Uterus (tissue), 2 donors: ENCODE measurements at regions not wholly inside any gene's neighbourhood (a gene's known extent, or its start where the extent isn't known, plus 50 kb on each side); places are given as distances from the start of the nearest gene placed in this dataset.

ENCODE experiments used
- CTCF ChIP-seq, 4 experiments: fragments of 200-600 bp in 2 of 4; fragments of 450-650 bp in 2 of 4; sonication (generic) in 2 of 4; IDR thresholded peaks; one replicate each; pipeline ENCODE4 v1.5.1; 2016 to 2019; ENCODE audit warnings: antibody characterized with exemption in 4 of 4, mild to moderate bottlenecking in 2 of 4, moderate library complexity in 1 of 4
- POLR2A ChIP-seq, 2 donors: fragments of 450-650 bp; IDR thresholded peaks; one replicate each; pipeline ENCODE4 v1.6.1; 2016; ENCODE audit warnings: antibody characterized with exemption in 2 of 2, mild to moderate bottlenecking in 1 of 2, moderate library complexity in 1 of 2

GRCh38 chr5:162762119-162762518, 675.3 kb upstream of the CCNG1 start:
- no peak for TF ChIP-seq CTCF (IDR thresholded peaks at IDR 0.05)
- no peak for TF ChIP-seq POLR2A (IDR thresholded peaks at IDR 0.05)
